Left cardiac atrium (tissue), 4 donors: ENCODE measurements at regions not wholly inside any gene's neighbourhood (a gene's known extent, or its start where the extent isn't known, plus 50 kb on each side); places are given as distances from the start of the nearest gene placed in this dataset.
"Not testable (repeated sequence)": the region's sequence is repeated elsewhere in the genome, so short reads cannot be mapped to it uniquely, and the experiment has no call there.

Experiments used
- ATAC-seq, 2 donors: fragments of 200-7000 bp; cut with Tn5 transposase; one replicate each; pipeline ENCODE4 v1.9.1; 2020; ENCODE audit warnings: mild to moderate bottlenecking in 2 of 2, moderate library complexity in 2 of 2
- DNase-seq: peaks from one replicate; pipeline ENCODE4 v3.0.0-alpha.2; 2020
- intact Hi-C, 2 donors: fragments of 100-400 bp; cut with DNase I; formaldehyde crosslinking; loops; one replicate each; pipeline versions ENCODE4 v1.14.1 to v1.15.1; 2022 to 2023
- donor health status: DM: no; HTN: yes; CAD: no.
- donor health status: DM: no; HTN: yes; CAD: no; lungs with severe emphysema.
- donor health status: DM: yes; HTN: yes; CAD: no.
- donor health status: Dilated cardiomyopathy.

DNA sequence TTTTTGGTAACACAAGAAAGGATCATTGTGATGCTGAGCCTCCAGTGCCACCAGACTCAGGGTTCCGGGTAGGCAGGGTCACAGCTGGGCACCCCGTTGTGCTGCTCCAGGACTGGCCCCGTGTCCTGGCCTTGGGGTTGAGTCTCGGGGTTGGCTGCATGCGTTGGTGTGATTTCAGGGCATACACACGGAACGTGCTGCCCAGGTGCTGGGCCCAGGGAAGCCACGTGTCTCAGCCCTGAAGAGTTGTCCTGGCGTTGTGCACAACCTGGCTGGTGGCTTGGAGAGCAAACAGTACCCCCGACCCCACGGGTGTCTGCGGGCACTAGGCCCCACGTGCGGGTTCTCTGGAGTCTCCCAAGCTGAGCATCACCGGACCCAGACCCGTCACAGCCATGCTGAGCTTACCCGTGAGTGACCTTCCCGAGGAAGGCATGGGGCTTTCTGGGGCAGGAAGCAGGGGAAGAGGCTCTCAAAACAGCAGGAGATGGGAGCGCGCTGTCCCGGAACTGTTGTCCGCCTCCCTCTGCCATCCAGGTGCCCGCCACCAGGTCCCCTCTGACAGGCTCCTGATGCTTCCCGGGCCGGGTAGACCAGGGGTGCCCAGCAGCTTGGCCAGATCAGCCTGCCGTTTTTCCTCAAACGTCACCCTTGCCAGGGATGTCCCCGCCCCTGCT, 66.1 kb upstream of the ENPP6 start:
- DNase-seq (no peak), ATAC-seq (no peak)
- intact Hi-C loops, result no loop called here

GRCh38 chr4:184282895-184283654, 65.4 kb upstream of the ENPP6 start:
- DNase-seq (no peak), ATAC-seq (no peak)
- intact Hi-C loops, result no loop called here

- no peak for DNase-seq
- intact Hi-C loops, result no loop called here
- peak; percentile 59 to 62 for ATAC-seq
Measured at GRCh38 chr4:184282251-184282713, 64.6 kb upstream of the ENPP6 start.

- ATAC-seq (no peak), DNase-seq (no peak)
- intact Hi-C loops, result no loop called here
Measured at GRCh38 chr4:184281231-184282139, 63.8 kb upstream of the ENPP6 start.

- intact Hi-C loops, result no loop called here
- DNase-seq (no peak), ATAC-seq (no peak)
Measured at GRCh38 chr4:184280591-184281071, 63.0 kb upstream of the ENPP6 start.

DNA sequence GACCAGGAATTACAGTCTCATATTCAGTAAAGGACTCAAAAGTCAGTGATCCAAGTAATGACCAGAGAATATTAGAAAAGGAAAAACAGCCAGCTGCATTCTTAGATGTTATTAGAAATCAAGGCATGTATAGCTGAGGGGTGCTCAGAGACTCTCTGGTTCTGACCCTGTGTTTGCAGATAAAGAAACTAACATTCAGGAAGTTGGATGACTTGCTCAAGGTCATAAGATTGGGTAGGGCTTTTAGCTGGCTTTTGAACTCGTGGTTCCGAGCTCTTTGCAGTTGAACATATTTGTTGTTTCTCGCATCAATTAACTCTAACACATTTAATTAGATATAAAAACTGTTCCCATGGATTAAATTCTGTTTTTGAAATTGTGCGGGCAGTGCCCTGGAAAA, 62.5 kb upstream of the ENPP6 start:
- ATAC-seq (no peak), DNase-seq (no peak)
- intact Hi-C loops, result no loop called here

- ATAC-seq, result no peak
- DNase-seq, result no peak
- intact Hi-C loops, result no loop called here
Measured at GRCh38 chr4:184279496-184280061, 61.9 kb upstream of the ENPP6 start.

DNA sequence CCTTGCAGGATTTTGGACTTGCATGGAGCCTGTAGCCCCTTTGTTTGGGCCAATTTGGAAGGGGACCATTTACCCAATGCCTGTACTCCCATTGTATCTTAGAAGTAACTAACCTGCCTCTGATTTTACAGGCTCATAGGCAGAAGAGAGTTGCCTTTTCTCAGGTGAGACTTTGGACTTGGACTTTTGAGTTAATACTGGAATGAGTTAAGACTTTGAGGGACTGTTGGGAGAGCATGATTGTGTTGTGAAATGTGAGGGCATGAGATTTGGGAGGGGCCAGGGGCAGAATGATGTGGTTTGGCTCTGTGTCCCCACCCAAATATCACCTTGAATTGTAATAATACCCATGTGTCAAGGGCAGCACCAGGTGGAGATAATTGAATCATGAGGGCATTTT, 60.1 kb upstream of the ENPP6 start:
- intact Hi-C loops, ATAC-seq, DNase-seq: not testable (repeated sequence)

GRCh38 chr4:184277010-184277409, 59.3 kb upstream of the ENPP6 start:
- intact Hi-C loops, ATAC-seq, DNase-seq: not testable (repeated sequence)

DNA sequence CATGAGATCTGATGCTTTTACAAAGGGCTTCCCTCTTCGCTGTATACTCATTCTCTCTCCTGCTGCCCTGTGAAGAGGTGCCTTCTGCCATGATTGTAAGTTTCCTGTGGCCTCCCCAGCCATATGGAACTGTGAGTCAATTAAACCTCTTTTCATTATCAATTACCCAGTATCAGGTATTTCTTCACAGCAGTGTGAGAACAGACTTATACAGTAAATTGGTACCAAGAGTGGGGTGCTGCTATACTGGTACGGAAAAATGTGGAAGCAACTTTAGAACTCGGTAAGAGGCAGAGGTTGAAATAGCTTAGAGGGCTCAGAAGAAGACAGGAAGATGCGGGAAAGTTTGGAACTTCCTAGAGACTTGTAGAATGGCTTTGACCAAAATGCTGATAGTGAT, 58.7 kb upstream of the ENPP6 start:
- intact Hi-C loops, DNase-seq, ATAC-seq: not testable (repeated sequence)

- ATAC-seq (no peak), DNase-seq (no peak)
- intact Hi-C loops, result no loop called here
Measured at GRCh38 chr4:184275766-184276165, 58.1 kb upstream of the ENPP6 start.

GRCh38 chr4:184274286-184274951, 56.7 kb upstream of the ENPP6 start:
- intact Hi-C loops, result no loop called here
- DNase-seq (no peak), ATAC-seq (peak; percentile 47)

- ATAC-seq (no peak), DNase-seq (no peak)
- intact Hi-C loops, result no loop called here
Measured at GRCh38 chr4:184273166-184274147, 55.8 kb upstream of the ENPP6 start.

DNA sequence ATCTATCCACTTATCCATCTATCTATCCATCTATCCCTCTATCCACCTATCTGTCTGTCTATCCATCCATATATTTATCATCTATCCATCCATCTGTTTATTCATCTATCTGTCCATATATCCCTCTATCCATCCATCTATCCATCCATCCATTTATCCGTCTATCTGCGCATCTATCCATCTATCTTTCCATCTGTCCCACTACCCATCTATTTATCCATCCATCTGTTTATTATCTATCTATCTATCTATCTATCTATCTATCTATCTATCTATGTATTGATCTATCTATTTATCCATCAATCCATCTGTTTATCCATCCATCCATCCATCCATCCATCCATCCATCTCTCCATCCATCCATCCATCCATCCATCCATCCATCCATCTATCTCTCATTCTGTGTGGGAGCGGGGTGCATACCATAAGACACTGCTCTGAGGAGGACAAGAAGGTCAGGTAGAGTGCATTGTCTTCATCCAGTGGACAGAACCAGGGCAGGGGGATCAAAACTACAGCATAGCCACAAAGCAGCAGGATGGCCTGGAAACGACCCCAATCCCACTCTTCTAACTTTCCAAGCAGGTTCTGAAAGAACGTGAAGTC, 53.2 kb upstream of the ENPP6 start:
- ATAC-seq, result no peak
- intact Hi-C loops, result no loop called here
- no peak for DNase-seq

DNA sequence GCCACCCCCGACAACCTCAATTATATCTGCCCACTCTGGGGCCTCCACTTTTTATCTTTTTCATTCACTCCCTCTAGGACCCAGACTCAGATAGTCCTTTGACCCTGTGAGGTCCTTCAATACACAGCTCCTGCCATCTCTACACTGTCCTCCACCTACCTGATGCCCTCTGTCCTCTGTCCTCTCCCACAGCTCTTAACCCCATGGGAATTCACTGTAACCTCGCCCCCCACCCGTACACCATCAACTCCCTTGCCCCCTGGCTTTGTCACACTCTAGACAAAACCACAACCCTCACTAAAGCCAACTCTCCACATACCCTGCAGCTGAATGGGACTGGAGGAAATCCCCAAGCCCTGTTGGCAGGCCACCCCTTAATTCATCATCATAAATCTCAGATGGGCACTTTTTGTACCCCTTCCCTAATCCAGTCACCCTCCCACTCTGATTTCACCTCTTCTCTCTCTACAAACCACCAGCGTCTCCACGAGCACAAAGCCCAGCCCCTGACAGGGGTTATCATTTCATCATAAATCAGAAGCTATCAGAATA, 52.3 kb upstream of the ENPP6 start:
- ATAC-seq (no peak), DNase-seq (no peak)

DNA sequence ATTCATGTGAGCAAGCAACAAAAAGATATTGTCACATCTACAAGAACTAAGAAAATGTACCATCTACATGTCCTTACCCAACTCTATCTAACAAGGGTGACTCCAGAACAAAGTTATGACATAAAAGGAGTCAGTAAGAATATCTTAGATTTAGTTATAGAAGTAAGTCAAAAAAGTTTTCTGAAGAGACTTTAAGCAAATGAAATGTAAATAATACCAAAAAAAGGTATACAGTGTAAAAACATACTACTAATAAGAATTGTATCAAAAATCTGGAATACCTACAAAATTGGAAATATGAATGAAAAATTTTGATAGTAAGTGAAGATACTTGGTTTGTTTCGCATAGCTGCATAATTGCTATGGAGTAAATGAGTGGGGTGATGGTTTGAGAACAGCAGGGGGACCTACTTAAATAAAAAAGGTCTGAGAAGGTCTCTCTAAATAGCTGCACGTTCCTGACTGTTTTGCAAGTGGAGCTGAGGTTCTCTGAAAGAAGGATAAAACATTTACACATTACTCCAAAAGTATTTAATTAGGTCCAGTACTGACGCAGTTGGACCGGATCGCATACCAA, 51.0 kb upstream of the ENPP6 start:
- ATAC-seq (no peak), DNase-seq (no peak)
- intact Hi-C loops, result loop anchor here in 1 of 2 donors (10.0 kb wide), 1 partner anchor 376 kb away; the partner anchor contains the start of genes CASP3 and PRIMPOL

More for the DNA sequence above, 52.3 kb upstream of the ENPP6 start:
- intact Hi-C loops, result loop anchor here in 1 of 2 donors (10.0 kb wide), 1 partner anchor 375 kb away; the partner anchor contains the start of genes CASP3 and PRIMPOL
